ENCODE measurements at regions not wholly inside any gene's neighbourhood (a gene's known extent, or its start where the extent isn't known, plus 50 kb on each side); places are given as distances from the start of the nearest gene placed in this dataset.

DNA sequence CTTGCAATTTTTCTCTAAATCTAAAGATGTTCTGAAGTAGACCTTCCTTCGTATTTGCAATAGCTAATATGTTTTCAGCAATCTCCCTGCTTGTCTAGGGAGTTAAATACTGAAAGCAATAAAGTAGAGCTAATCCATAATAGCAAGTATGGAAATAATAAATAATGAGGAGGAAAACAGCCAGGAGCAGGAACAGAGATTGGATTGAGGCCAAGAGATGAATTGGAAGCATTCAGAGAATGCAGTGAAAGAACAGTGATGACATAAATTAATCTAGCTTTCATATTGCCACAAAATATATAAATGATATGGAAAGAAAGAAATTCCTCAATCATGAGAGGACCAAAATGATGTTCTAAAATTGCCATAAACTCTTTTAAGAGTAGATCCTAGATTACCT, 679.7 kb downstream of the METTL4 start:
- no peaks in the 10 kb centered on the region for H3K36me3 Mint-ChIP-seq
- no peaks in the 10 kb centered on the region for H3K4me1 Mint-ChIP-seq
- no peak for DNase-seq
- H3K27ac Mint-ChIP-seq: no peak overlapping the region
- H3K27me3 Mint-ChIP-seq (ENCODE audit: low read depth in 3 of 3): no peaks in the 10 kb centered on the region
- no peak overlapping the region for H3K4me3 Mint-ChIP-seq
- peaks cover 0 to 17% (median 3%) of the 10 kb centered on the region in 6 donors for H3K9me3 Mint-ChIP-seq

DNA sequence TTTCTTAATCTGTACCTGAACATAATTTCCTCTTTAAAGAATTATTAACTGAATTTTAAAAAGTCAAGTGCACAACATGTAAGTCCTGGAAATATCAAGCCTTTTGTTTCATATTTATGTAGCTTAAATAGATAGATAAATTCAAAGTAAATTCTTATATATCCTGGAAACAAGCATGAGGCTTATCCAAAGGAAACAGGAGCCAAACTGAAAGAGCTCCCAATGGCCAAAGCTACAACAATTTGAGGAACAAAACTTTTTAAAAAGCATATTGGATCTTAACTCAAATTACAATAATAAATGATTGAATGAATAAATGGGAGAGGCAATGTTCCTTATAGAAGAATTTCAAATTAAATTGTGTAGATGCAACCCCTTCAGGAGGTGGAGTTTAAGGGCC, 679.1 kb downstream of the METTL4 start:
- H3K9me3 Mint-ChIP-seq: peaks cover 0 to 17% (median 3%) of the 10 kb centered on the region in 6 donors
- H3K27ac Mint-ChIP-seq: no peak overlapping the region
- no peaks in the 10 kb centered on the region for H3K27me3 Mint-ChIP-seq (ENCODE audit: low read depth in 3 of 3)
- no peaks in the 10 kb centered on the region for H3K36me3 Mint-ChIP-seq
- H3K4me3 Mint-ChIP-seq: no peak overlapping the region
- no peak for DNase-seq
- no peaks in the 10 kb centered on the region for H3K4me1 Mint-ChIP-seq

DNA sequence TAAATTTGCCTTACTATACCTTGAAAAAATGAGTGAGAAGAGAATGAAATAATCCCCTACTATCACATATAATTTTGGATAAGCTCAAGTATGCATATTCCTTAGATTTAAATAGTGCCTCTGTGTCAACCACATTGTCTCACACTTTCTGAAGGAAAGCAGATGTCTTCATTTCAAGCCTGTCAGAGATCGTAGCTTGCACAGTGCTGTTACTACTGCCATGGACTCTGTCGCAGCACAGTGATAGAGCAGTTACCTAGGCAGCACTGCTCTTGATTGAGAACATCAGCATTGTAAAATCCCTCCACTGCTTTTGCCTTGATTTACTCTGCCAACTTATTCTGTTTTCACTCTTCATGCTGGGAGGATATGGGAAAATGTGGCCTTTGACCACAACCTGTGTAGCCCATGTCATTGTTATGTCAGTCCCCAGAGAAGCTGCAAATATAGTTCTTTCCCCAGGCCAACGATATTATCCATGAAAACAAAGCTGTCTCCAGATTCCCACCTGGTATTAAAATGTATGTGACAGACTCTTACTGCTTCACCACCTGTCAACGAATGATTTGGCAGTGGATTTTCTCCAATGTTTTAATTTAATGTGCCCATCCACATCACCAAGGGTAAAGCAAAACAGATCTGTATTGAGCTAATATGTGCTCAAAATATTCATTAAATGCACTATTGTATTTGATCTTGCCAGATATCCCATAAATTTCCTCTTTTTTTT, 675.7 kb downstream of the METTL4 start:
- H3K27me3 Mint-ChIP-seq (ENCODE audit: low read depth in 3 of 3): no peaks in the 10 kb centered on the region
- no peak overlapping the region for H3K4me3 Mint-ChIP-seq
- DNase-seq: no peak
- no peaks in the 10 kb centered on the region for H3K36me3 Mint-ChIP-seq
- no peaks in the 10 kb centered on the region for H3K4me1 Mint-ChIP-seq
- peaks cover 0 to 11% (median 5%) of the 10 kb centered on the region in 6 donors for H3K9me3 Mint-ChIP-seq
- no peak overlapping the region for H3K27ac Mint-ChIP-seq

DNA sequence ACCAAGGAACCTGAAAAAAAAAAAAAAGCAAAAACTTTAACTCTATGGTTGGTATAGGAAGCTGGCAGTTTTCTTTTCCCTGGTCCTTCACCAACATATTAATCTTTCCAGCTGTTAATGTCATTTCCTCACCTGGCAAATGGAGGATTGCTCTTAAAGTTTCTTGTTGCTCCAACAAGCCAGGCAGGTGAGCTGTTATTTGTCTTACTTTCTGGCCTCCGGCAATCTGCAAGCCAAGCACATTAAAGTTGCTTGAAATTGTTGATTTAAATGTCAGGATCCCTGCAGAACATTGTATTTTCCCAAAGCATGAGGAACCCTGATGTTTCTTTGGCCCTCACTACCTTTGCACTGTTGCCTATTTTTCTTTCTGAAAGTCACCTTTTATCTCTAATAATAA, 664.9 kb downstream of the METTL4 start:
- Mint-ChIP-seq H3K4me3 (no peak overlapping the region), H3K27ac (no peak overlapping the region), H3K4me1 (no peaks in the 10 kb centered on the region), H3K36me3 (peaks cover 0 to 3% (median 0%) of the 10 kb centered on the region in 3 donors), H3K9me3 (peaks cover 0 to 7% (median 6%) of the 10 kb centered on the region in 6 donors), H3K27me3 (ENCODE audit: low read depth in 3 of 3) (no peaks in the 10 kb centered on the region)
- DNase-seq: no peak

DNA sequence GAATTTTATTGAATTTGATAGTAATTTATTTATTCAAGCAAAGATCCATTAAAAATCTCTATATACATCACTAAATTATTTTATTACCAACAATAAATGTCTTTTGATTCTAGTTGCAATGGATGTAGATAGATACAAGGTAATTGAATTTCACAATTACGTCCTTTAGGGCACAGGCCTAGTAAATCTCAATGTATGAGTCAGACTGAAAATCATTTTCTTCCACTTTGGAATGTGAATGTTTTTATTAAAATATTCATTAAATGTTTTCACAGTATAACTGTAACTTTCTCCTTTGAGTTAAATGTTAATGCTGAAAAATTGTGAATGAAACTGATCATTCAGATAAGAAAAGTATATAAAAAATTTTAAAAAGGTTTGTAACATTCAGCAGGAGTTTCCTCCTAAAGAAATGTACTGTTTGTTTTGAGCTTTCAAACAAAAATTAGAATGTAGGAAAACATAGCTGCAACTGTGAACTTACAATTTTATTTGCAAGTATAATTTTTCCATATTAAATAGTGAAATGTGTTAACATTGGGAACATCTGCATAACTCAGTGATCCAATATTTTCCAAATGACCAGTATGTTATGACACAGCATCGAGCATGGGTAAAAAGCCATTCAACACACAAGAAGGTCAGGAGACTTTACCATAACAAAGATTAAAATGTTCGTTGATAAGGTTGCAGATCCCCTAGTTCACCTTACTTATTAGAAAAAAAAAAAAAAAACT, 663.7 kb downstream of the METTL4 start:
- no peaks in the 10 kb centered on the region for H3K4me1 Mint-ChIP-seq
- DNase-seq: no peak
- H3K27me3 Mint-ChIP-seq (ENCODE audit: low read depth in 3 of 3): no peaks in the 10 kb centered on the region
- H3K36me3 Mint-ChIP-seq: peaks cover 0 to 3% (median 0%) of the 10 kb centered on the region in 3 donors
- no peak overlapping the region for H3K27ac Mint-ChIP-seq
- no peak overlapping the region for H3K4me3 Mint-ChIP-seq
- H3K9me3 Mint-ChIP-seq: peaks cover 0 to 7% (median 6%) of the 10 kb centered on the region in 6 donors

DNA sequence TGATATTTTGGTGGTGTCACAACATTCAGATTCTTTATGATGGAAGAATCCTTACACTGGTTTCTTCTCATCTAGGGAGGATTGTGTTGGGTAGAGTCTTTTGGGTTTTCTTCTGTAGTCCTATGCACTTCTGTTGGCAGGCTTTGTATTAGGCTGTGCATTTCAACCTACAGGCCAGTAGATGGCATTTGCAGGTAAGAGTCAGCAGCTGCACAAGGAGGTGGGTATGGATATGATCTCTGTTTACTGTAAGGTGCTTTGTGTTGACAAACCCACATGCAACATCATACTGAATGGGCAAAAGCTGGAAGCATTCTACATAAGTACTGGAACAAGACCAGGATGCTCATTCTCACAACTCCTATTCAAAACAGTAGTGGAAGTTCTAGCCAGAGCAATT, 656.8 kb downstream of the METTL4 start:
- Mint-ChIP-seq H3K4me1 (no peaks in the 10 kb centered on the region), H3K36me3 (peaks cover 0 to 4% (median 3%) of the 10 kb centered on the region in 3 donors), H3K27me3 (ENCODE audit: low read depth in 3 of 3) (peaks cover 0 to 2% (median 0%) of the 10 kb centered on the region in 3 donors), H3K4me3 (no peak overlapping the region), H3K9me3 (peaks cover 5 to 27% (median 16%) of the 10 kb centered on the region in 6 donors), H3K27ac (no peak overlapping the region)
- no peak for DNase-seq

DNA sequence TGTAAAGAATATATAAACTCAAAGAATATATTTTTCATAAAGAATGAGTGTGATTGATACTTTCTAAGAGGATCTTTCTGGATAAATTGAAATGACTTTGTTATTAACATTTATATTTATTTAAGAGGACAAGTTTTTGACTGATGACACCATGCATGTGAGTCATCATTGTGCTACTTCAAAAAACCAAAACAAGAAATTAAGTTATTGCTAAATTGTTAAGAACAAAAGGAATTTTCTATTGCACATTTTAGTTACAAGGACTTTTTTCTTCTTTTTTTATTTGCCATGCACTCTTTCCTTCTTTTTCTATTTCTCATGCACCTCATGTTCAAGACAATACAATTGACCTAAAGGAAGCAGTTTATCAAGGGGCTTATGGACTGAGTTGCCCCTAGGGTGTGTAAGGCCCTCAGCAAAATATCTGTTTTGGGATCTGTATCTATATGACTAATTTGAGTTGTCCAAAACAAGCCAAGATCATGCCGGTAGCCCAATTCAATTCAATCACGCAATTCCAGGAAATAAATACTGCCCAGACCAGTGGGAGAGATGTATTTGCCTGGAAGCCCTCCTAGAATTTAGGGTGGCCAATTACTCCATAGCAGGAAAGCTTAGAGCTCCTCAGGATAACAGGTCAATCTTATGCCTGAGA, 654.3 kb downstream of the METTL4 start:
- peaks cover 2 to 20% (median 11%) of the 10 kb centered on the region in 6 donors for H3K9me3 Mint-ChIP-seq
- DNase-seq: no peak

DNA sequence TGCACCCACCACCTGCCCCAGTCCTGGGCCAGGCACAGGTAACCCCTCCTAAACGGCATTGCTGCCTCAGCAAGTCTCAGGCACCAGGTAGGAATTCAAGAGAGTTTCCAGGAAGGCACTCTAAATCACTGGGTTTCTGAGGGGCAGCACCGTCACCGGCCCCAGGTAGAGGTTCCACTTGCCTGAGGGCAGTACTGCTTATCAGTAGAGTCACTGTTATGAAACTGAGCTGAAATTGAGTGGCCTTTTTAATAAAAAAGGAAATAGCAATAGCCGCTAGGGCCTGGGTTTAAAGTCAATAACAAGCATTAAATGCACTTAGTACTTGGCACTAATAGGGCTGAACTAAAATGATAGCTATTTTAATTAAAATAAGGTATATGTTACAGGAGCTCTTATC, 653.7 kb downstream of the METTL4 start:
- Mint-ChIP-seq H3K9me3 (peaks cover 2 to 20% (median 11%) of the 10 kb centered on the region in 6 donors), H3K36me3 (peaks cover 0 to 4% (median 0%) of the 10 kb centered on the region in 3 donors), H3K4me3 (no peak overlapping the region), H3K27me3 (ENCODE audit: low read depth in 3 of 3) (peaks cover 0 to 2% (median 0%) of the 10 kb centered on the region in 3 donors), H3K27ac (no peak overlapping the region), H3K4me1 (no peaks in the 10 kb centered on the region)
- DNase-seq: no peak

More for the DNA sequence above, 654.3 kb downstream of the METTL4 start:
- H3K27me3 Mint-ChIP-seq (ENCODE audit: low read depth in 3 of 3): peaks cover 0 to 2% (median 0%) of the 10 kb centered on the region in 3 donors
- H3K36me3 Mint-ChIP-seq: peaks cover 0 to 4% (median 0%) of the 10 kb centered on the region in 3 donors
- H3K4me1 Mint-ChIP-seq: no peaks in the 10 kb centered on the region
- H3K4me3 Mint-ChIP-seq: no peak overlapping the region
- H3K27ac Mint-ChIP-seq: no peak overlapping the region

DNA sequence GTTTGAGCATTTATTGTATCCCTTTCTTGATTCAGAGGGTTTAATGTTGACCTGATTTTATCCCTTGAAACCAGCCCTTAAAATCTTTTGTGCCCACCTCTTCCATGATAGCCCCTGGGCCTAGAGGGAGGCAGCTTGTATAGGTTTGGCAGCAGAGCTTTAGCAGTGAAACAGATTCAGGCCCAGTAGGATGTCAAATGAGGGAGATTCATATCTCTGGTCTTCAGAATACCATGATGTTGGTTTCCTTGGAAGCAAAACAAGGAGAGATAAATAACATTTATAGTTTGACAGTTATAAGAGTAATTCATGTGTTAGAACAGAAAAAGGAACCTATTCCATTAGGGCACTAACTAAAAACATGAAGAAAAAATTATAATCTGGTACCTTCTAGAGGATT, 649.2 kb downstream of the METTL4 start:
- Mint-ChIP-seq H3K4me1 (no peaks in the 10 kb centered on the region), H3K4me3 (no peak overlapping the region), H3K36me3 (no peaks in the 10 kb centered on the region), H3K9me3 (peaks cover 2 to 13% (median 4%) of the 10 kb centered on the region in 6 donors), H3K27ac (no peak overlapping the region), H3K27me3 (ENCODE audit: low read depth in 3 of 3) (peaks cover 0 to 3% (median 0%) of the 10 kb centered on the region in 3 donors)
- no peak for DNase-seq

DNA sequence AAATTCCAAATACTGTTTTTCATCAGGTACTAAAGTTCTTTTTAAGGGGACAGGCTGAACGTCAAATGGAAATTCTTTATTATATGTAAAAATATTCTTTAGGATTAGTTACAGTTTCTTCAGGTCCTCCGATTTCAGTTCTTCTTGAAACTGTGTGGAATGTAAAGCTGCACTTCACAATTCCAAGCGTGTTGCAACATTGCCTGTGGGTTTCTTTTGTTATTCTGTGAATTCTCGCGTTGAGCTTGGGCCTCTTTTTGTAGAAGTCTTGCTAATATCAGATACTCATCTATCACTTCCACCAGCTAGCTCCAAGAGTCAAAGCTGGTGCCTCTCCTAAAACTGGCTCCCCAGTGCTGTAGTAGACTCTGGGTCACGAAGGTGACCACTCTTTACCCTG, 642.6 kb downstream of the METTL4 start:
- H3K27ac Mint-ChIP-seq: no peak overlapping the region
- peaks cover 0 to 3% (median 0%) of the 10 kb centered on the region in 3 donors for H3K27me3 Mint-ChIP-seq (ENCODE audit: low read depth in 3 of 3)
- DNase-seq: no peak
- H3K4me3 Mint-ChIP-seq: no peak overlapping the region
- peaks cover 2 to 17% (median 4%) of the 10 kb centered on the region in 6 donors for H3K9me3 Mint-ChIP-seq
- no peaks in the 10 kb centered on the region for H3K36me3 Mint-ChIP-seq
- H3K4me1 Mint-ChIP-seq: no peaks in the 10 kb centered on the region

DNA sequence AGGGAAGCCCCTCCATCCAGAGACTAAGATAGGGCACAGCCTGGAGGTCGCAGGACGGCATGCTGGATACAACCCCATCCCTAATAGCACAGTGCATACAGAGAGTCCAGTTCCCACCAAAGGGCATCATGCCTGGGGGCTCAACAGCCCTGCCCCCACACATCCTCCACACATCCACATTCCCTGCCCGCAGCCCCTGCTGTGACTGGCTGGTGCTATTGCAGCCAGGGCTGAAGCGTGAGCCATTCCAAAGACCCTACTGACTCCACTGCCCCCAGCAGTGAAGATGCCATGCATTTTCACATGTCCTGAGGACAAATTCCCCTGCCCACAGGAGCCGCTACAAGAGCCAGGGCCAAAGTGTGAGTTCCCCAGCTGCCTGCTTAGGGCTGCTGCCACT, 641.6 kb downstream of the METTL4 start:
- H3K9me3 Mint-ChIP-seq: peaks cover 2 to 13% (median 4%) of the 10 kb centered on the region in 6 donors
- no peak overlapping the region for H3K27ac Mint-ChIP-seq
- no peaks in the 10 kb centered on the region for H3K4me1 Mint-ChIP-seq
- no peak for DNase-seq
- peaks cover 0 to 3% (median 0%) of the 10 kb centered on the region in 3 donors for H3K27me3 Mint-ChIP-seq (ENCODE audit: low read depth in 3 of 3)
- H3K36me3 Mint-ChIP-seq: no peaks in the 10 kb centered on the region
- no peak overlapping the region for H3K4me3 Mint-ChIP-seq

DNA sequence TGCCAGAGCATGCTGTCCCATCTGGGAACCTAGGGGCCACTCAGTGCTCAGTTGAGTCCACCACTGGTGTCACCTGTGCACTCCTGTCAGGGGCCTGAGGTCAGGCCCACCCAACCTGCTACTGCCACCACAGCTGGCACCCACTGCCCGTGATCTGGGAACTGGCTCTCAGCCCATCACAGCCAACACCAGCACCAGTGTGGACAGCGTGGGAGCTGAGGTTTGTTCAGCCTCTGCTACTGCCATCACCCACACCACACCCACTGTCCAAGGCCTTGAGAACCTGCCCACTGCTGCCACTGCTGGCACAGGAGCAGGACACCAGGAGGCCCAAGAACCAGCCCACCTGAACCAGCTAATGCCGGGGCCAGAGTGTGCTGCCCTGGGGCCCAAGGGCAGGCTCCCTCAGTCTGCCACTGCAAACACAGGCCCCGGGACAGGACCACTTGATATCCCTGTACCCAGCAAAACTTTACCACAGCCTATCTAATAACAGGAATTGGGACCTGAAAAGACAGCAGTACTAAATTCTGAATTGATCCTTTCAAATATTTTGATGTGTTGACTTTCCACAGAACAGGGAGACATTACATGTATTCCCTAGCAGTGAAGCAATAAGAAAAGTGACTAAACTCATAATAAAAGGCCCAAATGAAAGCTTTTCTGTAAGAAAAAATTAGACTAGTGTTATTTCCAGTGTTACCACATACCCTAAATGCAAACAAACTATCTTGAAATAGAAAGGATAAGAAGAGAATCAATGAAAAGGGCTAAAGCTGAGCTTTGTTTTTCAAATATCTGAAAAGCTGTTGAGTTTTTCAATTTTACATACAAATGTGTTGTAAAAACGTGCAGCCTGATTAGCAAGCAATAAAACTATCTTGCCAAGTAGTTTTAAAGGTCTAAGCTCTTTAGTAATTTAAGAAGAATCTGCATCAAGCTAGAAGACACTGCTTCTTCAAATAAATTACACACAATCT, 640.7 kb downstream of the METTL4 start:
- Mint-ChIP-seq H3K4me3 (no peak overlapping the region), H3K27ac (no peak overlapping the region), H3K27me3 (ENCODE audit: low read depth in 3 of 3) (peaks cover 0 to 2% (median 0%) of the 10 kb centered on the region in 3 donors)

DNA sequence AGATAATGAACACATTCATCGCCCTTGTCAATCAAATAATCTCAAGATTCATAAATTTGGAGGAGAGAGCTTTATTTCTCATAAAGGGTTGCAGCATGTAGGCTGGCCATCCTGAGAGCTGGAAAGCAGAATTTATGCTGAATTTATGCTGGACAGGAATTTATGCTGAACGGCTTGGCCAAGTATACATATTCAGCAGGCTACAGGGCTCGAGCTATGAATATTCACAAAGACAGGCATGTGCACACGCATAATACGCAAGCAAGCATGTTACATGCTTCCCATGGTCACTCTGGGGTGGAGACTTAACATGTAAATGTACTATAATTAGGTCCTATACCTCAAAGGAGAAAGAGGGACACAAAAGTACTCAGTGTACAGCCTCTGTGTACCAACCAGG, 618.8 kb downstream of the METTL4 start:
- H3K4me3 Mint-ChIP-seq: no peak overlapping the region
- no peak for DNase-seq
- H3K4me1 Mint-ChIP-seq: no peaks in the 10 kb centered on the region
- H3K36me3 Mint-ChIP-seq: no peaks in the 10 kb centered on the region
- H3K9me3 Mint-ChIP-seq: peaks cover 0 to 5% (median 0%) of the 10 kb centered on the region in 6 donors
- peaks cover 0 to 4% (median 0%) of the 10 kb centered on the region in 3 donors for H3K27me3 Mint-ChIP-seq (ENCODE audit: low read depth in 3 of 3)
- H3K27ac Mint-ChIP-seq: no peak overlapping the region

More for the DNA sequence above, 640.7 kb downstream of the METTL4 start:
- H3K9me3 Mint-ChIP-seq: peaks cover 2 to 10% (median 5%) of the 10 kb centered on the region in 6 donors
- H3K36me3 Mint-ChIP-seq: no peaks in the 10 kb centered on the region
- DNase-seq: no peak
- no peaks in the 10 kb centered on the region for H3K4me1 Mint-ChIP-seq

Measured in immature natural killer cell (primary cell).